Activated CD8-positive, alpha-beta T cell treated with anti-CD3 and anti-CD28 coated beads for 36 hours (primary cell): ENCODE measurements at regions not wholly inside any gene's neighbourhood (a gene's known extent, or its start where the extent isn't known, plus 50 kb on each side); places are given as distances from the start of the nearest gene placed in this dataset.

Experiments
- ATAC-seq: fragments of 200-7000 bp; cut with Tn5 transposase; one replicate; pipeline ENCODE4 v1.10.0; 2021; ENCODE audit warnings: mild to moderate bottlenecking, moderate library complexity
- CTCF ChIA-PET: fragments of 350-600 bp; sonication (Branson Sonifier 250); formaldehyde crosslinking; loops from one replicate; lab custom pipeline; 2021; ENCODE audit warnings: antibody characterized with exemption; lab: Charles Lee
- POLR2A ChIA-PET: fragments of 350-600 bp; sonication (Branson Sonifier 250); formaldehyde crosslinking; loops from one replicate; lab custom pipeline; 2021; ENCODE audit warnings: antibody characterized with exemption; lab: Charles Lee
- DNase-seq: peaks from one replicate; pipeline ENCODE4 v3.0.0-alpha.2; 2020
- H3K27ac Mint-ChIP-seq: one replicate; pipeline ENCODE4 v1.8.0; 2021; ENCODE audit warnings: mild to moderate bottlenecking, mixed read lengths
- H3K27me3 Mint-ChIP-seq: one replicate; pipeline ENCODE4 v1.8.0; 2021; ENCODE audit warnings: mixed read lengths
- H3K36me3 Mint-ChIP-seq: one replicate; pipeline ENCODE4 v1.8.0; 2021; ENCODE audit warnings: low read depth, mixed read lengths
- H3K4me1 Mint-ChIP-seq: one replicate; pipeline ENCODE4 v1.8.0; 2021; ENCODE audit warnings: low read depth, mixed read lengths
- H3K4me3 Mint-ChIP-seq: one replicate; pipeline ENCODE4 v1.8.0; 2021; ENCODE audit warnings: mild to moderate bottlenecking, moderate library complexity, mixed read lengths
- H3K9me3 Mint-ChIP-seq: one replicate; pipeline ENCODE4 v1.8.0; 2021; ENCODE audit warnings: mixed read lengths
- CTCF ChIP-seq: fragments of 200-600 bp; IDR thresholded peaks from one replicate; pipeline ENCODE4 v1.8.0; 2022; ENCODE audit warnings: antibody characterized with exemption, mild to moderate bottlenecking
- intact Hi-C: fragments of 100-400 bp; cut with micrococcal nuclease; formaldehyde crosslinking; loops from one replicate; pipeline ENCODE4 v1.10.0; 2022

GRCh38 chr14:71300566-71301330, 393.5 kb downstream of the PCNX1 start:
- TF ChIP-seq CTCF = no peak
- intact Hi-C loops = no loop called here
- H3K27me3 Mint-ChIP-seq = no peaks in the 10 kb centered on the region
- H3K4me3 Mint-ChIP-seq = no peak overlapping the region
- POLR2A ChIA-PET = no interaction called here
- DNase-seq (no peak), ATAC-seq (no peak)
- peaks cover 5% of the 10 kb centered on the region for H3K4me1 Mint-ChIP-seq
- no peak overlapping the region for H3K27ac Mint-ChIP-seq
- H3K9me3 Mint-ChIP-seq = peaks cover 9% of the 10 kb centered on the region
- H3K36me3 Mint-ChIP-seq = peaks cover 6% of the 10 kb centered on the region
- CTCF ChIA-PET = interaction anchor here (0.7 to 1.0 kb wide), 2 partner anchors 10 to 554 kb away, joined by 3 to 4 read pairs; no protein-coding TSS in a partner anchor

DNA sequence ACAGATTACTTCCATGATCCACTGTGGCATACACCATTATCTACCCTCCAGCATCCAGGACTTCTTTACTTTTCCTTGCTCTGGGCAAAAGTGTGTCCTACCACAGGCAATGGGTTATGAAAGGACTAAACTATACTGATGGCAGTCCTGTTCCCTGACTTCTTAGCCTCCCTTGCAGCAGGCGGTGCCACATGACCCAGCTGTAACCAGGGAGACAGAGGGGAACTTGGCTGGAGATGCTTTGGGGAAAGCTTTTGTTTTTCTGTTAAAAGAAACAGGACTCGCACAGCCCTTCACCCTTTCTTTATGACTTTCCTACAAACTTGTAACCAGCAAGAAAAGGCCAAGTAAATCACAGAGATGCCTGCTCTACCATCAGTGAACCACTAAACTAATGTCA, 394.4 kb downstream of the PCNX1 start:
- CTCF ChIA-PET = interaction anchor here (0.7 to 1.0 kb wide), 2 partner anchors 9 to 553 kb away, joined by 3 to 4 read pairs; no protein-coding TSS in a partner anchor
- no peak for ATAC-seq

DNA sequence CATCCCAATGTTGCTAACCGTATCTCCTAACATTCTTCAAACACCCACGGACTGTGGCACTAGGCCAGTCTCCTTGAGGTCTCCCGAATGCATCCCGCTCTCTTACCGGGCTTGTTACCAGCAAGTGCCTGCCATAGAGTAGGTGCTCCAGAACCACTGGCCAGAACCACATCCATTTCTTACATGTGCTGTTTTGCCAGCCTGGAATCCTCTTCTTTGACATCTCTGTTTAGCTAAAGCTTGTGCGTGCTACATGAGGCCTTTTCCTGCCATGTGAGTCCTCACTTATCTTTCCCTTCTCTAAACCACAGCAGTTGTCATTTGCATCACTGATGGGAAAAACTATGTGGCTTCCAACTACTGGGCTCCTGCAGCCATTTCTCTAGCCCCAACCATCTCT, 397.4 kb downstream of the PCNX1 start:
- POLR2A ChIA-PET = no interaction called here
- Mint-ChIP-seq H3K4me1 (peaks cover 4% of the 10 kb centered on the region), H3K27me3 (peaks cover 5% of the 10 kb centered on the region), H3K4me3 (no peak overlapping the region), H3K36me3 (peaks cover 6% of the 10 kb centered on the region), H3K9me3 (peaks cover 13% of the 10 kb centered on the region), H3K27ac (no peak overlapping the region)
- no peak for TF ChIP-seq CTCF
- no peak for ATAC-seq
- intact Hi-C loops = no loop called here
- no peak for DNase-seq
- CTCF ChIA-PET = no interaction called here

More for the DNA sequence above, 394.4 kb downstream of the PCNX1 start:
- no peak for TF ChIP-seq CTCF
- H3K27me3 Mint-ChIP-seq = no peaks in the 10 kb centered on the region
- no peak for DNase-seq
- intact Hi-C loops = no loop called here
- H3K27ac Mint-ChIP-seq = no peak overlapping the region
- H3K9me3 Mint-ChIP-seq = peaks cover 11% of the 10 kb centered on the region
- H3K4me3 Mint-ChIP-seq = no peak overlapping the region
- peaks cover 4% of the 10 kb centered on the region for H3K4me1 Mint-ChIP-seq
- POLR2A ChIA-PET = no interaction called here
- H3K36me3 Mint-ChIP-seq = peaks cover 6% of the 10 kb centered on the region

- no peak overlapping the region for H3K4me3 Mint-ChIP-seq
- ChIA-PET POLR2A (interaction anchor here (1.2 kb wide), 1 partner anchor 13 kb away, joined by 4 read pairs; no protein-coding TSS in a partner anchor), CTCF (no interaction called here)
Measured at GRCh38 chr14:71308671-71309070, 401.4 kb downstream of the PCNX1 start.

More at GRCh38 chr14:71308671-71309070, 401.4 kb downstream of the PCNX1 start:
- no peak for TF ChIP-seq CTCF
- ATAC-seq (no peak), DNase-seq (no peak)
- Mint-ChIP-seq H3K27me3 (peaks cover 10% of the 10 kb centered on the region), H3K27ac (no peak overlapping the region), H3K36me3 (peaks cover 6% of the 10 kb centered on the region), H3K9me3 (peaks cover 15% of the 10 kb centered on the region), H3K4me1 (no peaks in the 10 kb centered on the region)
- intact Hi-C loops = no loop called here
